H1 (cell line): ENCODE measurements at regions not wholly inside any gene's neighbourhood (a gene's known extent, or its start where the extent isn't known, plus 50 kb on each side); places are given as distances from the start of the nearest gene placed in this dataset.

Experiments
- CEBPB ChIP-seq: IDR thresholded peaks from 2 replicates; pipeline ENCODE4 v1.6.1; 2012; ENCODE audit warnings: low read depth, low read length
- CREB1 ChIP-seq: IDR thresholded peaks from 2 replicates; pipeline ENCODE4 v1.6.1; 2012; ENCODE audit warnings: inconsistent platforms
- EZH2 ChIP-seq: fragments of 200-600 bp; sonication (generic); IDR thresholded peaks from 2 replicates; pipeline ENCODE4 v1.7.1; 2012; ENCODE audit warnings: low read depth, mild to moderate bottlenecking, moderate library complexity, low read length, inconsistent platforms; ENCODE audit not compliant: severe bottlenecking

DNA sequence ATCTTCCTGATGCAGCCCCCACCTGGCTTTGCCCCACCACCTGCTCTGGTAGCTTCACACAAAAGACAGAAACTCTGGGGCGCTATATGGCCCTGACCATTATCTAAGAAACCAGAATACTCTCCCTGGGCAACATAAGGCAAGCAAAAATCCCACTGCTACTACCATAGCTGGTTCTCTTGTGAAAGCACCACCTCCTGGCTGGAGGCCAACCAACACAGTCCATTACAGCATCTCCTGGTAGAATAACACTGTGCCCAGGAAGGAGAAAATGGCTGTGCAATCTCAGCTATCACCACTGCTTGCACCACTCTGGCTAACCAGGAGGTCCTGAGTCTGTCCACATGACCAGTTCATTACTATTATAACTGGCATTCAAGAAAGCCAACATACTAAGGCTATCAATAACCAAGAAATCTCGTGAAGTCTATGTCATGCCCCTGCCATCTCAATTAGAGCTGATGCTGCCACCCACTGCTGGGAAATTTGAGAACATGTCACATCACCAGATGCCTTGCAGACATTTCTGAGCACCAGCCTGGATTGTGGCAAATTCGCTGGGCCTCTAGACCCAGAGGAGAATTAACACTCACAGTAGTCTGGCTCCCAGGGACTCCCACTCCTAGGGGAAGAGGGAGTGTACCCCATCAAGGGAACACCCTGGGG, 1114.8 kb downstream of the ROBO2 start:
- TF ChIP-seq CREB1 (no peak), EZH2 (no peak), CEBPB (no peak)
